ENCODE measurements at regions not wholly inside any gene's neighbourhood (a gene's known extent, or its start where the extent isn't known, plus 50 kb on each side); places are given as distances from the start of the nearest gene placed in this dataset.

- TF ChIP-seq MAX (IDR thresholded peaks at IDR 0.05): no peak
- TF ChIP-seq FOSL2 (IDR thresholded peaks at IDR 0.05): no peak
- TF ChIP-seq FOSL2 (CRISPR knock-in tag; IDR thresholded peaks at IDR 0.05): no peak
- no peak for TF ChIP-seq CBX8 (IDR thresholded peaks at IDR 0.05)
- no peak for TF ChIP-seq RNF2 (IDR thresholded peaks at IDR 0.05; ENCODE audit: borderline replicate concordance, low read depth)
- TF ChIP-seq ZNF302 (CRISPR knock-in tag; IDR thresholded peaks at IDR 0.05): no peak
- no peak for TF ChIP-seq BHLHE40 (IDR thresholded peaks at IDR 0.05; ENCODE audit: low read depth, low read length)
- no peak for TF ChIP-seq POLR2AphosphoS2 (conservative IDR thresholded peaks at IDR 0.05; ENCODE audit: low read length)
Observed at GRCh38 chr15:45762726-45763125, 127.9 kb downstream of the SQOR start (continued).

GRCh38 chr15:45763170-45763869, 128.5 kb downstream of the SQOR start:
- POLR2A ChIA-PET: no interaction called here
- H3K9me3 ChIP-seq: no peaks in the 10 kb centered on the region
- WGBS (ENCODE audit: missing lambda C conversion rate): 10% methylated on average over 5 of the region's 6 CpGs
- CTCF ChIA-PET: interaction anchor here (0.6 kb wide), 1 partner anchor 1073 kb away, joined by 3 read pairs; no protein-coding TSS in a partner anchor
- TF ChIP-seq JUNB (IDR thresholded peaks at IDR 0.05): no peak
- TF ChIP-seq RCOR1 (IDR thresholded peaks at IDR 0.05; ENCODE audit: low read depth, low read length): no peak
- TF ChIP-seq POLR2A (IDR thresholded peaks at IDR 0.05; ENCODE audit: low read length): no peak
- TF ChIP-seq CTCF (IDR thresholded peaks at IDR 0.05): no peak
- TF ChIP-seq NPAS2 (CRISPR knock-in tag; IDR thresholded peaks at IDR 0.05; ENCODE audit: borderline replicate concordance): no peak
- TF ChIP-seq KDM1A (IDR thresholded peaks at IDR 0.05; ENCODE audit: low read depth): no peak
- TF ChIP-seq POLR2AphosphoS2 (conservative IDR thresholded peaks at IDR 0.05; ENCODE audit: low read length): no peak
- TF ChIP-seq NR3C1 (IDR thresholded peaks at IDR 0.05): no peak
- no peaks in the 10 kb centered on the region for H3K4me1 ChIP-seq
- no peak overlapping the region for H3K4me2 ChIP-seq
- ATAC-seq (no peak), DNase-seq (ENCODE audit: low read depth in 1 of 2, low spot score in 1 of 2) (no peak), FAIRE-seq (no peak)
- H3K4me3 ChIP-seq: no peak overlapping the region
- H3K27ac ChIP-seq: no peak overlapping the region

DNA sequence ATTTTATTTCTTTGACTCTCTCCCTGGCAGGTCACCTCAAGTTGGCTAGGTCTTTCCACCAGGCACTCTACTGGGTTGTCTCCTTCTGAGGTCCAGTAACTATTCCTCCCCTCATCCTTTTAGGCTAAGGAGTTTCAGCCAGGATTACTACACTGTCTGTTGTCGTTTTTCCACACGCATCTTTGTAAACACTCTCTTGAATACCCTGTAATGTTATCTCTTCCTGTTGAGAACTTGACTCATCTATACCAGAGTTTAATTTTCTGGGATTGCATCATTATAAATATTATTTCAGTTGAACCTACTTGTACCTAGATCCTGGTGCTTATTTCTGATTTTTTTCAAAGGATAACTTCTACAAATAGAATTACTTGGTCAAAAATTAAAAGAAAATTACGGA, 138.3 kb downstream of the SQOR start:
- Histone ChIP-seq H3K4me3 (no peak overlapping the region), H3K9me3 (no peaks in the 10 kb centered on the region), H3K4me1 (no peaks in the 10 kb centered on the region), H3K4me2 (no peak overlapping the region), H3K27ac (no peak overlapping the region)
- no peak for TF ChIP-seq MAFK (IDR thresholded peaks at IDR 0.05; ENCODE audit: partially characterized antibody)
- TF ChIP-seq, protein P1, sequence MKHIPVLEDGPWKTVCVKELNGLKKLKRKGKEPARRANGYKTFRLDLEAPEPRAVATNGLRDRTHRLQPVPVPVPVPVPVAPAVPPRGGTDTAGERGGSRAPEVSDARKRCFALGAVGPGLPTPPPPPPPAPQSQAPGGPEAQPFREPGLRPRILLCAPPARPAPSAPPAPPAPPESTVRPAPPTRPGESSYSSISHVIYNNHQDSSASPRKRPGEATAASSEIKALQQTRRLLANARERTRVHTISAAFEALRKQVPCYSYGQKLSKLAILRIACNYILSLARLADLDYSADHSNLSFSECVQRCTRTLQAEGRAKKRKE (CRISPR knock-in tag; IDR thresholded peaks at IDR 0.05; ENCODE audit: low read depth): no peak
- TF ChIP-seq JUN (IDR thresholded peaks at IDR 0.05): no peak
- TF ChIP-seq JUNB (IDR thresholded peaks at IDR 0.05): no peak
- TF ChIP-seq, protein P2, sequence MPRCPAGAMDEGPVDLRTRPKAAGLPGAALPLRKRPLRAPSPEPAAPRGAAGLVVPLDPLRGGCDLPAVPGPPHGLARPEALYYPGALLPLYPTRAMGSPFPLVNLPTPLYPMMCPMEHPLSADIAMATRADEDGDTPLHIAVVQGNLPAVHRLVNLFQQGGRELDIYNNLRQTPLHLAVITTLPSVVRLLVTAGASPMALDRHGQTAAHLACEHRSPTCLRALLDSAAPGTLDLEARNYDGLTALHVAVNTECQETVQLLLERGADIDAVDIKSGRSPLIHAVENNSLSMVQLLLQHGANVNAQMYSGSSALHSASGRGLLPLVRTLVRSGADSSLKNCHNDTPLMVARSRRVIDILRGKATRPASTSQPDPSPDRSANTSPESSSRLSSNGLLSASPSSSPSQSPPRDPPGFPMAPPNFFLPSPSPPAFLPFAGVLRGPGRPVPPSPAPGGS (IDR thresholded peaks at IDR 0.05): no peak
- TF ChIP-seq HEYL (CRISPR knock-in tag; IDR thresholded peaks at IDR 0.05): no peak
- no peak for TF ChIP-seq KDM1A (IDR thresholded peaks at IDR 0.05; ENCODE audit: low read depth)
- DNase-seq (ENCODE audit: low read depth in 1 of 2, low spot score in 1 of 2) (no peak), ATAC-seq (no peak), FAIRE-seq (no peak)
- CTCF ChIA-PET: no interaction called here
- POLR2A ChIA-PET: no interaction called here
- 4% methylated on average over 3 of the region's 3 CpGs for WGBS (ENCODE audit: missing lambda C conversion rate)

All from A549 (cell line).